Adrenal gland (tissue), 9 donors: ENCODE measurements at regions not wholly inside any gene's neighbourhood (a gene's known extent, or its start where the extent isn't known, plus 50 kb on each side); places are given as distances from the start of the nearest gene placed in this dataset.

ENCODE experiments used
- DNase-seq, 7 donors: peaks; one replicate each; pipeline ENCODE4 v3.0.0-alpha.2; 2019 to 2020
- H3K27ac ChIP-seq, 5 donors: fragments of 200-600 bp; sonication (generic) in 4 of 5; 1 replicate in 3 of 5; 2 replicates in 2 of 5; pipeline versions ENCODE4 v1.5.1 to v1.8.0; 2016 to 2020; ENCODE audit warnings: mild to moderate bottlenecking in 1 of 5
- H3K27me3 ChIP-seq: fragments of 200-600 bp; 2 replicates; pipeline ENCODE4 v1.8.0; 2021
- H3K36me3 ChIP-seq, 2 donors: fragments of 200-600 bp; replicated peaks in 1 of 2; 1 replicate in 1 of 2; 2 replicates in 1 of 2; pipeline versions ENCODE4 v1.5.1 to v1.8.0; 2018 to 2022
- H3K4me1 ChIP-seq, 2 donors: fragments of 200-600 bp; replicated peaks in 1 of 2; 1 replicate in 1 of 2; 2 replicates in 1 of 2; pipeline versions ENCODE4 v1.5.1 to v1.8.0; 2018 to 2021
- H3K4me3 ChIP-seq, 4 donors: fragments of 200-600 bp; sonication (generic) in 3 of 4; one replicate each; pipeline ENCODE4 v1.5.1; 2016 to 2018
- H3K9me3 ChIP-seq, 3 donors: fragments of 200-600 bp; sonication (generic) in 1 of 3; replicated peaks in 1 of 3; 1 replicate in 2 of 3; 2 replicates in 1 of 3; pipeline versions ENCODE4 v1.5.1 to v1.8.0; 2016 to 2021
- CTCF ChIP-seq, 6 experiments: fragments of 450-650 bp in 4 of 6; fragments of 200-600 bp in 2 of 6; sonication (generic) in 1 of 6; IDR thresholded peaks; 1 replicate in 5 of 6; 2 replicates in 1 of 6; pipeline versions ENCODE4 v1.5.1 to v1.8.0; 2016 to 2021; ENCODE audit warnings: antibody characterized with exemption in 6 of 6, mild to moderate bottlenecking in 2 of 6, moderate library complexity in 1 of 6
- POLR2A ChIP-seq, 2 donors: fragments of 450-650 bp; IDR thresholded peaks; one replicate each; pipeline ENCODE4 v1.6.1; 2017; ENCODE audit warnings: antibody characterized with exemption in 2 of 2, mild to moderate bottlenecking in 2 of 2, moderate library complexity in 1 of 2
- WGBS, 4 donors: extraction: QIAGEN DNeasy Blood & Tissue Kit in 2 of 4; methylation state at CpG; one replicate each; pipeline versions ENCODE4 v1.1.5 to v1.1.7; 2013 to 2017; 5-methylcytosine and 5-hydroxymethylcytosine counted together
- intact Hi-C, 2 donors: fragments of 100-400 bp; cut with DNase I; formaldehyde crosslinking; loops; one replicate each; pipeline versions ENCODE4 v1.14.1 to v1.15.0; 2022 to 2023
- donor health status: healthy with polysubstance abuse.
- donor health status: Bipolar disorder and iron deficiency.
- donor health status: DM: yes; HTN: yes; CAD: no.
- donor health status: DM: no; HTN: no; CAD: no.
- donor health status: DM: no; HTN: no; CAD: no.

GRCh38 chr7:85829176-85829575 is 642.3 kb upstream of the SEMA3D start:
- no peak for TF ChIP-seq POLR2A (IDR thresholded peaks at IDR 0.05)
- TF ChIP-seq CTCF (IDR thresholded peaks at IDR 0.05): no peak

GRCh38 chr7:85828614-85829013 is 641.8 kb upstream of the SEMA3D start:
- no peak overlapping the region for H3K27ac ChIP-seq
- DNase-seq: no peak
- intact Hi-C loops: no loop called here
- H3K36me3 ChIP-seq: no peaks in the 10 kb centered on the region
- no peaks in the 10 kb centered on the region for H3K9me3 ChIP-seq
- H3K27me3 ChIP-seq: no peaks in the 10 kb centered on the region
- H3K4me3 ChIP-seq: no peak overlapping the region
- TF ChIP-seq CTCF (IDR thresholded peaks at IDR 0.05) (no peak), POLR2A (IDR thresholded peaks at IDR 0.05) (no peak)
- H3K4me1 ChIP-seq: no peaks in the 10 kb centered on the region
- WGBS, 4 donors: 63 to 80% (median 68%) methylated on average over 2 of the region's 2 CpGs

More at GRCh38 chr7:85829176-85829575, 642.3 kb upstream of the SEMA3D start:
- Histone ChIP-seq H3K4me1 (no peaks in the 10 kb centered on the region), H3K36me3 (no peaks in the 10 kb centered on the region), H3K4me3 (no peak overlapping the region), H3K9me3 (no peaks in the 10 kb centered on the region), H3K27ac (no peak overlapping the region), H3K27me3 (no peaks in the 10 kb centered on the region)
- DNase-seq: no peak
- intact Hi-C loops: no loop called here
- WGBS, 4 donors: 88 to 98% (median 91%) methylated on average over 1 of the region's 1 CpG

- 75 to 84% (median 81%) methylated on average over 8 of the region's 8 CpGs for WGBS, 4 donors
- Histone ChIP-seq H3K27me3 (no peaks in the 10 kb centered on the region), H3K36me3 (no peaks in the 10 kb centered on the region), H3K9me3 (no peaks in the 10 kb centered on the region), H3K4me1 (no peaks in the 10 kb centered on the region), H3K4me3 (no peak overlapping the region), H3K27ac (no peak overlapping the region)
- intact Hi-C loops: no loop called here
- no peak for DNase-seq
- TF ChIP-seq CTCF (IDR thresholded peaks at IDR 0.05) (no peak), POLR2A (IDR thresholded peaks at IDR 0.05) (no peak)
Observed at GRCh38 chr7:85823396-85824080, 636.7 kb upstream of the SEMA3D start.

GRCh38 chr7:85821926-85822325 is 635.1 kb upstream of the SEMA3D start:
- H3K9me3 ChIP-seq: no peaks in the 10 kb centered on the region
- TF ChIP-seq POLR2A (IDR thresholded peaks at IDR 0.05) (no peak), CTCF (IDR thresholded peaks at IDR 0.05) (no peak)
- H3K4me3 ChIP-seq: no peak overlapping the region
- no peaks in the 10 kb centered on the region for H3K36me3 ChIP-seq
- intact Hi-C loops: no loop called here
- no peak for DNase-seq
- no peak overlapping the region for H3K27ac ChIP-seq
- no peaks in the 10 kb centered on the region for H3K27me3 ChIP-seq
- 92 to 100% (median 99%) methylated on average over 2 to 4 of the region's 4 CpGs for WGBS, 4 donors
- H3K4me1 ChIP-seq: no peaks in the 10 kb centered on the region
